GM12878 (cell line): ENCODE measurements at regions not wholly inside any gene's neighbourhood (a gene's known extent, or its start where the extent isn't known, plus 50 kb on each side); places are given as distances from the start of the nearest gene placed in this dataset.

ENCODE experiments used
- CREM ChIP-seq: IDR thresholded peaks from 2 replicates; pipeline ENCODE4 v1.6.1; 2014; ENCODE audit warnings: antibody characterized with exemption, low read depth
- EZH2 ChIP-seq: IDR thresholded peaks from 2 replicates; pipeline ENCODE4 v1.6.1; 2012; ENCODE audit warnings: low read depth, mild to moderate bottlenecking, control low read depth, inconsistent platforms, low read length, borderline replicate concordance; ENCODE audit not compliant: control insufficient read depth
- GABPA ChIP-seq: IDR thresholded peaks from 2 replicates; pipeline ENCODE4 v1.6.1; 2014; ENCODE audit warnings: antibody characterized with exemption, low read depth, mild to moderate bottlenecking, inconsistent platforms
- IRF3 ChIP-seq: fragments of 450-650 bp; IDR thresholded peaks from 2 replicates; pipeline ENCODE4 v1.6.1; 2014; ENCODE audit warnings: mild to moderate bottlenecking
- NFYB ChIP-seq: IDR thresholded peaks from 2 replicates; pipeline ENCODE4 v1.6.1; 2011; ENCODE audit warnings: low read depth, mild to moderate bottlenecking, low read length, improper control_type of control experiment, moderate library complexity; ENCODE audit not compliant: insufficient read depth
- RCOR1 ChIP-seq: conservative IDR thresholded peaks from 2 replicates; pipeline ENCODE4 v1.6.1; 2012; ENCODE audit warnings: low read depth, low read length, improper control_type of control experiment
- TF ChIP-seq, protein P1 (sequence below), 3 experiments: IDR thresholded peaks in 2 of 3; conservative IDR thresholded peaks in 1 of 3; 2 replicates each; pipeline ENCODE4 v1.5.1; 2011; ENCODE audit warnings: low read depth in 3 of 3, low read length in 3 of 3, mild to moderate bottlenecking in 3 of 3, control low read depth in 2 of 3, moderate library complexity in 2 of 3, inconsistent platforms in 1 of 3, mixed read lengths in 1 of 3; ENCODE audit not compliant: control insufficient read depth in 2 of 3, insufficient read depth in 1 of 3; ENCODE audit errors: extremely low read depth in 1 of 3

- no peak for TF ChIP-seq EZH2
- TF ChIP-seq, protein P1, sequence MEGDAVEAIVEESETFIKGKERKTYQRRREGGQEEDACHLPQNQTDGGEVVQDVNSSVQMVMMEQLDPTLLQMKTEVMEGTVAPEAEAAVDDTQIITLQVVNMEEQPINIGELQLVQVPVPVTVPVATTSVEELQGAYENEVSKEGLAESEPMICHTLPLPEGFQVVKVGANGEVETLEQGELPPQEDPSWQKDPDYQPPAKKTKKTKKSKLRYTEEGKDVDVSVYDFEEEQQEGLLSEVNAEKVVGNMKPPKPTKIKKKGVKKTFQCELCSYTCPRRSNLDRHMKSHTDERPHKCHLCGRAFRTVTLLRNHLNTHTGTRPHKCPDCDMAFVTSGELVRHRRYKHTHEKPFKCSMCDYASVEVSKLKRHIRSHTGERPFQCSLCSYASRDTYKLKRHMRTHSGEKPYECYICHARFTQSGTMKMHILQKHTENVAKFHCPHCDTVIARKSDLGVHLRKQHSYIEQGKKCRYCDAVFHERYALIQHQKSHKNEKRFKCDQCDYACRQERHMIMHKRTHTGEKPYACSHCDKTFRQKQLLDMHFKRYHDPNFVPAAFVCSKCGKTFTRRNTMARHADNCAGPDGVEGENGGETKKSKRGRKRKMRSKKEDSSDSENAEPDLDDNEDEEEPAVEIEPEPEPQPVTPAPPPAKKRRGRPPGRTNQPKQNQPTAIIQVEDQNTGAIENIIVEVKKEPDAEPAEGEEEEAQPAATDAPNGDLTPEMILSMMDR (IDR thresholded peaks at IDR 0.05 in 2 of 3, conservative IDR thresholded peaks at IDR 0.05 in 1 of 3; ENCODE audit: control insufficient read depth in 2 of 3, extremely low read depth in 1 of 3, insufficient read depth in 1 of 3, low read depth in 3 of 3, low read length in 3 of 3): no peak
- no peak for TF ChIP-seq GABPA
- no peak for TF ChIP-seq IRF3
- no peak for TF ChIP-seq NFYB
- TF ChIP-seq RCOR1: no peak
- no peak for TF ChIP-seq CREM
These were observed 303.6 kb upstream of the FAM78B start for GRCh38 chr1:166470441-166470840.
